GM21528 (cell line): ENCODE measurements at regions not wholly inside any gene's neighbourhood (a gene's known extent, or its start where the extent isn't known, plus 50 kb on each side); places are given as distances from the start of the nearest gene placed in this dataset.

Source experiments
- ATAC-seq: cut with Tn5 transposase; IDR thresholded peaks from one replicate; pipeline ENCODE4 v1.9.1; 2021; ENCODE audit warnings: mild to moderate bottlenecking, moderate library complexity; ENCODE audit not compliant: unreplicated experiment, low FRiP score

DNA sequence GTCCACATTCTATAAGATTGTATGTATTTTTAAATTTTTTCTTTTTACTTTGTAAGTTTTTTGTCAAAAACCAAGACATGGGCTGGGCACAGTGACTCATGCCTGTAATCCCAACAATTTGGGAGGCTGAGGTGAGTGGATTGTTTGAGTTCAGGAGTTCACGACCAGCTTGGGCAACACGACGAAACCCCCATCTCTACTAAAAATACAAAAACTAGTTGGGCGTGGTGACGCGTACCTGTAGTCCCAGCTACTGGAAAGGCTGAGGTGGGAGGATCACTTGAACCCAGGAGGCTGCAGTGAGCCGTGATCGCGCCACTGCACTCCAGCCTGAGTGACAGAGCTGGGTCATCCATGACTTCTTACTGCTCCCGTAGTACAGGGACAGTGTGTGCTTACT is 84.8 kb upstream of the PRDM11 start:
- ATAC-seq = no peak

DNA sequence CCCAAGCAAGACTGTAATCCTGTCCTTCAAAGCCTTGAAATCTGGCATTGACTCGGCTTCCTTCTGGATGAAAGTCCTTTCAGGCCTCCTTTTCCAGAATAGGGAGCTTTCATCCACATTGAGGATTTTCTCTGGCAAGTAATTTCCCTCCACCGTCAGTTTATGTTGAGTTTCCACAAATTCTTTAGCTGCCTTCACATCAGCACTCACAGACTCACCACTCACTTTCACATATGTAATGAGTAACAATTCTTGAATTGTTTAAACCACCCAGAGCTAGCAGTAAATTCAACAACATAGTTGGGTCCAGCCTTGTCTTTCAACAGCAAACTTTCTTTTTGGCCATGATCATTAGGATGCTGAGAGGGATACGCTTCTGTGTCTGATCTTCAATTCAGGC is 84.3 kb upstream of the PRDM11 start:
- no peak for ATAC-seq

DNA sequence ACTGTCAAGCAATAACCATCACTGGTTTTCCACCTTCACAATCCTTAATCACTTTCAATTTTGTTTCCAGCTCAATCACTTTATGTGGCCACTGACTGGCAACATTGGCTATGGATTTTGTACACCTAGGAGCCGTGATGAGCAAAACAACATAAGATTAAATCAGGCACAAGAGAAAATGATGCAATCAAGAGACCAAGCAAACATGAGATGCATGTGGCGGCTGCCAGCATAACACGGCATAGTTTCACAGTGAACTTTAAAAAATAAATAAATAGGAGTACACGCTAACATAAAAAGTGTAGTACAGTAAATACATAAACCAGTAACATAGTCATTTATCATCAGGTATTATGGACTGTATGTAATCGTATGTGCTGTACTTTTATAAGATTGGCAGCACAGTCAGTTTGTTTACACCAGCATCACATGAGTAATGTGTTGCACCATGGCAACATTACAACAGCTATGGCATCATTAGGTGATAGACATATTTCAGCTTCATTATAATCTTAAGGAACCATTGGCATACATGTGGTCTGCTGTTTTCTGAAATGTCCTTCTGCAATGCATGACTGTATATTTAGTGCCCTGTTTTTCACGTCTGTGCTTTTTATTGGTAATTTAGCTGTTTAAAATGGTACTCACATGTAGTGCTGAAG is 83.3 kb upstream of the PRDM11 start:
- ATAC-seq = no peak

DNA sequence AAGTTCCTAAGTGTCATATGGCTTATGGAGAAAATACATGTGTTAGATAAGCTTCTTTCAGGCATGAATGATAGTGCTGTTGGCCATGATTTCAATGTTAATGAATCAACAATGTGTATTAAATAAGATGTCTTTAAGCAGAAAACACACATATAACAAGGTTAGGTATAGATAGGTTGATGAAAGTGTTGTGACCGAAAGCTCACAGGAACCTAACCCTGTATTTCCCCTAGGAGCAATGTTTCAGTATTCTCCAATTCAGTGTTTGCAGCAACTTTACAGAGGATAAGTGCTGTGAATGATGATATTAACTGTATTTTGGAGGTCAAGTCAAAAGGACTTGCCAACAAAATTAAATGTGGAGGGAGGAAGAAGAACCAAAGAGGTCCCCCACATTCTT is 82.8 kb upstream of the PRDM11 start:
- no peak for ATAC-seq

DNA sequence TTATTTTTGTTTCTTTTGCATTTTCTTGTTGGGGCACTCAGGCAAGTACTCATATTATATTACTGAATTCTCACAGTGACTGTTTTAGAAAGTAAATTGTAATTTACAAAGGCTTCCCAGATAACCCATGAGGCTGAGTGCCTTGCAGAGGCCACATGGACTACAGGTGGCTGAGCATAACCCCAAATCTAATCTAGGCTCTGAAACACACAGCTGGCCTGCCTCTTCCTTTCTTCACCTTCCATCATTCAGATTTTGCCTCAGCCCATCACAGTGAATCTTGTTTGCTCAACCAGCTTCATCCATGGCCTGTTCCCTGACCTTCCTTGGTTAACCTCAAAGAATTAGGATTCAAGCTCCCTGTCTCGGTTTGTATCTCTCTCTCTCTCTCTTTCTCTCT is 78.5 kb upstream of the PRDM11 start:
- ATAC-seq = no peak

DNA sequence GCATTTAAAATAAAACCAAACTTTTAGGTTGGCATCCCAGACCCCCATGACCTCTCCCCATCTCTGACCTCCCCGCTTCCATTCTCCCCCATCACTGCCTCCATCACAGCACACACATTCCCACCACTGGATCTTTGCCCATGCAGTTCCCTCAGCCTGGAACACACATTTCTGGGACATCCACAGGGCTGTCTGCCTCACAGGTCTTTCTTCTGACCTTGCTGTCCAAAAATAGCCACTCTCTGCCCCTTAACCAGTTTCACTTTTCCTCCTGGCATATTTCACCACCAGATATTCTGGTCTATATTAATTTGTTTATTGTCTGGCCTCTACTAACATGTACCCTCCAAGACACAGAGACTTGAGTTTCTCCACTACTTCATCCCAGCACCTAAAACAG is 75.2 kb upstream of the PRDM11 start:
- no peak for ATAC-seq

DNA sequence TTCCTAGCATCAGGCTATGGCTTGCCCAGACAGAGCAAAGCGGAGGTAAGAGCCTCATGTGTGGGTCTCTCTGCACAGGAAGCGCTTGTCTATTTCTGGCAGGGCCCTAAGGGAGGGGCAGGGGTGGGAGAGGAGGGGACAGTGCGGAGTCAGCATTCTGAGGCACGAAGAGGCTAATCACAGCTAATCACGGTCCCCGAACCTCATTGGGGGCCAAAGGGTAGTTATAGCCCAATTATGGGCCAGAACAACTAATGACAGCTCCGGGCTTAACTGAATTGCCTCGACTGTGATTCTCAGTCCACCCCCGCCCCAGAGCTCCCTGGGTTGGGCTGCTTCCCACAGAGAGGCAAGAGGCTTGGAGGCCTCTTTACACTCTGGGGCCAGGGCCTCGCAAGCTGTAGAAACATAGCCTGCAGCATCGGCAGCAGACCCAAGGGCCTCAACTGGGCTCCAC is 72.7 kb upstream of the PRDM11 start:
- no peak for ATAC-seq

DNA sequence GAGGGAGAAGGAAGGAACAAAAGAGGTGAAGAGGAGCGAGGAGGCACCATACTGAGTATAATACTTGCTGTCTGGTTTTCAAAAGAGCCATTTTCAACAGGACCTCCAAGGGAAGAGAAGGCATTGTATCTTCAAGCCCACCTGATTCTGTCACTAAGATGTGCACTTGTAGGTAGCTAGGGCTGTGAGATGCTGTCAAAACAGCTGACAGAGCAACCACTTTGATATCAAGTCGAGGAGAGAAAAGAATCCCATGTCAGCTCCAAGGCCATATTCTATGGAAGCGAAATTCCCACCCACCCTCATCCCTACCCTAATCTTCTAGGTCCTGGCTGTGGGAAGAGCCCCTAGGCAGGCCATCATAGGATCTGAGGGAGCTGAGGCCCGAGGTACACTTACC is 70.9 kb upstream of the PRDM11 start:
- no peak for ATAC-seq

DNA sequence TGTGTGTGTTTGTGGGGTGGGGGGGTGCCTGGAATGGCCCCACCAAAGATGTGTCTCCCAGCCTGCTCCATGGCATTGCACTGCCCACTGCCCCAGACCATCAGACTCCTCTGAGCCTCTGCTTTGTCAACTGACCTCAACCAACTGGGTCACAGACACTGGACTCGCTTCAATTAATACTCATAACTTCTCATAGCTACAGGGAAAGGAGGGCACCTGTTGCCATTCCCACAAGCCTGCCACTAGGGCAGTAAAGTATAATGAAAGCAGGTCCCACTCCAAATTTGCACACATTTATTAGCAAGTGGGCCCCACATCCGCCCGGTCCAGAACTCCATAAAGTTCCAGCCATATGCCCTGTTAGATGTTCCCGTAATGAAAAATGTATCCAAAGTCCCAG is 70.5 kb upstream of the PRDM11 start:
- ATAC-seq = no peak

DNA sequence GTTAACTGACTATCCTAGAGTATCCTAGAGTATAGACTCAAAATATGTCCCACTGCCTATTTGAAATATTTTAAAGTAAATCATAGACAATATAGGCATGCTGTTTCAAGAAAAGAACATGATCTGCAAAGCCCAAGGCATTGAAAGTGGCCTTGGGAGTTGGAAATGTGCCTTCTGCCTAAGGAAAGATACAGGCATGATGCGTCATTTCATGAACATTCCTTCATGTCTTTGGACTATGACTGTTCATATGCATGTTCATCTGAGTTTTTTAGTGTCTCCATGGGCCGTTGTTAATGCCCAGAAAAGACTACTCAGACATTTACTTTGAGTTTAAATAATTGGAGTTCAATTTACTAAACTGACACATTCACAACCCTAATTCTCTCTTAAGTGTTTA is 69.7 kb upstream of the PRDM11 start:
- no peak for ATAC-seq

DNA sequence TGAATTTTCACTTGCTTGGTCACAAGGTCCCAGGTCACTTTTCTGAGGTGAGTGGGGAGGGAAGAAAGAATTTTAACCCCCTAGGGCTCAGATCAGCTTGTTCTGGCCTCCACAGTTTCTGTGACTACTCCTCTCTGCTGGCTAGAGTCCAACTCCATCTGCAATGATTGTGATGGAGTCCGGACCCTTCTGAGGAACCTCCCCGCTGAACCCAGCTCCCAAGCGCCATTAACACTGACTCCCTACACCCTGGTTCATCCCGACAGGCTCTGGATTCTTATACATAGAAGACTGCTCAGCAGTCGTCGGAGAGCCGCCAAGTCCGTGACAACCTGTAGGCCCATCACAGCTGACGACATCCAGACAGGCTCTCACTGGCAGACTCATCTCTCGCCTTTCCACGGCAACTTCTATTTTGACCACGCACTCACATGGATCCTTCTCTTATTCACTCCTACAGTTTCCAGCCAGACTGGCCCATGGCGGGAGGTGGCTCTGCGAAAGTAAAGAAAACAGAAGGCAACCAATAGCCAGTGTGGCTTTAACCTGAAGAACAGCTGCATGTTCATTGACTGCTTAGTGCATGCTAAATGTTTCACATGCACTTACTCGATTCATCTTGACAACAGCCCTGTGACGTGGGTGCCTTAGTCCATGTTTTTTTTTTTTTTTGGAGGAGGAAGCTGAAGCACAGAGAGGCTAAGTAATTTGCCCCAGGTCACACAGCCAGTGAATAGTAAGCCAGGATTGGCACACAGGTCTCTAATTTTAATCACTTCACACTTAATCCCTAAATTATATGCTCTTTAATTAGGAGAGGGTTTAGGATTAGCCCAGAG is 68.0 kb upstream of the PRDM11 start:
- ATAC-seq = no peak

DNA sequence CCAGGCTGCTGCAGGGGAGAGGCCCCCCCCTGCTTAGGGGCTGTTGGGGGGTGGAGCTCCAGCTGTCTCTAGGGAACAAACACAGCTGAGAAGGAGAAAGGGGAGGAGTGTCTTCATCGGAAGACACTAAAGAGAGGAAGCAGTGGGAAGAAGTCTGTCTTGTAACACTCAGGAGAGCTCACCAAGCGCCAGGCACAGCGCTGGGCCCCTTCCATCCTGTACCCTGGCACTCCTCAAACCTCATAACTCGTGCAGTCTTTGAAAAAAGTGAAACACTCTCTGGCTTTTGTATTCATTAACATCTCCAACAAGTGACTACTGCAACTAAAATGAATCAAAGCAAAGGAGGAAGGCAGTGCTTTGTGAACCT is 67.4 kb upstream of the PRDM11 start:
- no peak for ATAC-seq

DNA sequence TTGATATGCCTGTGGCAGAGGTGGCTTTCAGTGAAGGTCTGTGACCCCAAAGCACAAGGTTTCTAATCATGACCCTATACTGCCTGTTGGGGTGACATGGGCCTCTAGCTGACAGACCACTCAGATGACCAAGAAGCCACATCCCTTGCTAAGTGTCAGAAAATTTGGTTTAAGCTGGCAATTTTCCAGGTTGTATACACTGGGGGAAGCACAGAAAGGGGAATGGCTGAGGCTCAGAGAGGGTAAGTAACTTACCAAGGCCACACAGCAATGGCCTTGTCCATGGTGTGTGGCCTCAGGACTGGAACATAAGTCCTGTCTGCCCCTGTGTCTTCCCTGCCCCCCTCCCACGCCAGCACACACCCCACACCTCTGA is 66.9 kb upstream of the PRDM11 start:
- ATAC-seq = no peak

DNA sequence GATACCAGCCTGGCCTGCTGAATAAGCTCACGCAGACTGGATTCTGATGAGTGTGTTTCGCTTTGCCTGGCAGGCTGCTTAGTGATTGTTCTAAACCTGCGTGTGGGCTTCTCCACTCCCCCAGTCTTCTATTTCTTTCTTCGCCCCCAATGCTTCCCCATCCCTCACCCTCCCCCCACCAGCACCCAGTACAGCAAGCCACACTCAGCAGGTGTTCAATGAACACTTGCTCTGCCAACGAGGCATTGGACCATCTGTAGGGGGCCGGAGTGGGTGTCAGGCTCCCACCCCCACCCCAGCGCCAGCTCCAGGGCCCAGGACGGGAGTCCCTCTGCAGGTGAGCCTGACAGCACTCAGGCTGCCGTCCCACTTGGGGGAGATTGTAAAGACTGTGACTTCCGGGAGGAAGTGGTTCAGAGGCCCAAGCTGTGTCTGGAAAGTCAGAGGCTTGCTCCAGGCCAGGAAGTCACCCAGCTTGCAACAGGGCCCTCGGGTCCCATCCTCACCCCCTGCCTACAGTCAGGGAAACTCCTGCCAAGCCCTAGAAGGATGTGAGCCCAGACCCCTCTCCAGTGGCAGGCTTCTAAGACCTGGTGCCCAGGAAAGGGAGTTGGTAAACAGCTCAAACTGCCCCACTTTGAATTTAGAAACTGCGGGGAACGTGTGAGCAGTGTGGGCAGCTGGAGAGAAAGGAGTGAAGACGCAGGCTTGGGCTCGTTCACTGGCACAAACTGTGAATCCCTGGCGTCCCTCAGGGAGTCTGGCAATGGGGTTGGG is 66.3 kb upstream of the PRDM11 start:
- ATAC-seq = peak; percentile 67

DNA sequence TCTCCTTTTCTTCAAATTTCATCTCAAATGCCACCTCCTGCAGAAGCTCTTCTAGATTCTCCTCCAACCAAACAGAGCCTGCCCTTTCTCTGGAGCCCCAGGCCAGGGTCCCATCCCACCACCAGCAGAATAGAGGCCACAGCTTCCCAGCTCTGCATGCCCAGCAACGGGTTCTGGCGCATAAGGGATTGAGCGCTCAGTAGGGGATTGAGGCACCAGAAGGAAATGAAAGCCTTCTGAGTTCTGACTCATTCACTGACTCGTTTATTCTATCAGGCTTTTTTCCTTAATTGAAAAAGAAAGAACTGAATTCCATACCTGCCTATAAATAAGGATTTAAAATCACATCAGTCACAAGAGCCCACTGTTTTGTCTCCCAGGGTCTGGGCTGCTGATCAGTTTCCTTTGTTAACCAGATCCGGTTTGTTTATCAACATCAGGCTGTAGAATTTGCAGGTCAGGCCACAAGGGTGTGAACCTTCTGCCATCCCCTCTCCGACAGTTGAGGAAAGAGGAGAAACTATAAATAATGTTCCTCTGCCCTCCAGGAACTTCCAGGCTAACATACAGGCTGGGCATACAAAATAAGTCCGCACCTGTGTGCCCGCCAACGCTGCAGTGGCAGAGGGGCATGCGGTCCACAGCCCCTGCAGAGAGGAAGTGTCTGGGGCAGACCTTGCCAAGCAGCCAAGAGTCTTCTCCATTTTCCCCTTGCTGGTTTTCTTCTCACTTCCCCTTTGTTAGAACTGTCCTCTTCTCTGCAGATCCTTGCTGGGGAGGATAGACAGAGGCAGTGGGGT is 63.5 kb upstream of the PRDM11 start:
- no peak for ATAC-seq

DNA sequence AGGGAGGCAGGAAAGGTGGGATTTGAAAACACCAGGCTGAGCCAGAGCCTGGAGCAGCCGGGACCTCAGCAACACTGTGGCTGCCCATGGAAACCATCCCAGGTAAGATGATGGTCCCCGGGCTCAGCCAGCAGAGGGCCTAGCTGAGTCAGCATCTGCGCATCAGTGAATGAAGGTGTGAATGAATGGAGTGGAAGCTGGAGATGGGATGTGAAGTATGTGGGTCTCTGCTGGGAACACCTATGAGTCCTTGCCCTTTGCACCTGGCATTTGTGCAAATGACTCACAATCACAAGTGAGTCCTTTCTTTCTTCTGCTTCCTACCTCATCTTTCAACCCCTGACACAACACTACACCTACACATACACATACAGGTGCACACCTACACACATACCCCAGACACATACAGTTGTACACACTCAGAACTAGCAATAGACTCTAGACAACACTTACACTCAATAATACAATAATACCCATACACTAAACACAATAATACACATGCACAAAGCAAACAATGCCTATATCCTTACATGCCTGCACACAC is 62.8 kb upstream of the PRDM11 start:
- no peak for ATAC-seq

DNA sequence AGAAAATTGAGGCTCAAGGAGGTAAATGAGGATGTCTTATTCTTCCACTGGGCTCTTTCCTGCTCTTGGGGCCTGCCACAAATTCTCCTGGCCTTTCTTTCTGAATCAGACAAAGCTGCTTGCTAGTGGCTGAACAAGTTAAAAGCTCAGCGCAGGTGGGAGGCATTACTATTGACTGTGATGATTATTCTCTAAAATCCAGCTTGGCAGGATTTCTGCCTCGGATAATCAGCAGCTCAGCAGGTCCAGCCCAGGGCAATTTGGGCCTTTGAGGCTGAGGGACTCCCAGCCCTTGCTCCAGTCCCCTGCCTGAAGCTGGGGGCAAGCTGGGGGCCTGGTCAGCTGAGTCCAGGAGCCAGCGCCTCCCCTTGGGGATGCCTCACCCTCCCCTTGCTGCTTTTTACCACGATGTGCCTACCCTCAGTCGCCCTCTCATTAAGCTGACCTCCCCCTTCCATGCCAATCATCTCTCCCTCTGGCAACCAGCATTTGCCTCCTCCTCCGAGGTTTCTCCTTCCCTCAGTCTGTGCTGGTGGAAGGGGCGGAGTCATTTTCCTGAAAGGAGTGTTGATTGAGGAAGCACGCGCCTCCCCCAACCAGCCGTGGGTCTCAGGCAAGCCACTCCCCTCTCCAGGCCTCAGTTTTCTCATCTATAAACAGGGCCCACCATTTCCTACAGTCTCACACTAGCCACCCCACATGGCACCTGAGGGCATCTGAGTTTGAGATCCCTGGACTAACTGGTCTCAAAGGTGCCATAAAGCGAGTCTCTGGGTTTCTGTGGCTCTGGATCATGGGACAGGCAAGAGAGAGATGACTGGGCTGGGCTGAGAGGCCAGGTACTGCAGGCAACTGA is 60.6 kb upstream of the PRDM11 start:
- no peak for ATAC-seq

DNA sequence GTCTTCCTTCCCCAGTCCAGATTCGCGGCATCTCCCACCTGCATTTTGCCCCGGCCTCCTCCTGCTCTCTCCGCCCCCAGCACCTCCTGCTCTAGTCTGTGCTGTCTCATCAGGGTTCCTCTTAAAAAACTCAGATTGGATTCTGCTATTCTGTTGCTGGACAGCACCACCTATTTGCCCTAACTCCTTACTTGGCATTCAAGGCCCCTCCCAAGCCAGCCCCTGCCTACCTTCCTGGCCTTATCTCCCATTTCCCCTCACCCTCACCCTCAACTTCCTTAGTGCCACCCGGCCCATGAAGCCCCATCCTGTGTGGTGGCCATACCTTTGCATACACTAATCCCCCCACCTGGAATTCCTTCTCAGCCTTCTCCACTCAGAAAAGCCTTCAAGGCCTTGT is 59.9 kb upstream of the PRDM11 start:
- ATAC-seq = no peak

DNA sequence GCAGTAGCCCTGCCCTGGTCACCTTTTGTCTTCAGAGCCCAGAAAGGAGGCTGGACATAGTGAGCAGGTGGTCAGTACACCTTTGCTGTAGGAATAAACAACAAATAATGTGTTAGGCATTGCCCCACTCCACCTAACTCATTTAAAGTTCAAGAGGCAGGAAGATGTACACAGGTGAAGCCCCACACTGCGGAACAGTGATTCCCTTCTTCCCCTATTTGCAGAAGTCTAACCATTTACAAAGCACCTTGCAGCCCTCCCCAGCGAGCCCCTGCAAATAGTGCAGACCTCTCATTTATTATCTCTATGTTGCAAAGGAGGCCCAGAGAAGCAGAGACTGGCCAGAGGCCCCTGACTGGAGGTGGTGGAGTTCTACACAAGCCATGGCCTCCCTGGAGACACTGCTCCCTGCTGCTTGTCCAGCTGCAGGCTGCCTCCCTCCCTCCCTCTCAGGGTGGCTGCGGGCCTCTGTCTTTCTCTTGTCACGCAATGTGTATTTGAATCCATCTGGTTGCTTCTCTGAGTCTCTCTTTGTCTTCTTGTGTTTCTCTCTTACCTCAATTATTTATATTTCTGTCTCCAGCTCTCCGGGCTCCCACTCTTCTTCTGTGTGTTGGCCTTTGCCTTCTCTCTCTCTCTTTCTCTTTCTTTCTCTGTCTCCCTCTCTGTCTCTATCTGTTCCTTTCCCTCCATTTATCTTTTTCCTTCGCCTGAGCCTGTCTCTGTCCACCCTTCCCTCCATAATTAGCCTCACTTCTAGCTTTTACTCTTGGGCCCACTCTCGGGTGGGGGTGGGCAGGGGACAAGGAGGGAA is 59.1 kb upstream of the PRDM11 start:
- no peak for ATAC-seq
